Hepatocyte (in vitro differentiated cells): ENCODE measurements at regions not wholly inside any gene's neighbourhood (a gene's known extent, or its start where the extent isn't known, plus 50 kb on each side); places are given as distances from the start of the nearest gene placed in this dataset.
A peak's percentile ranks its signal among the peaks of the same experiment; 100 is the strongest.

Experiments used
- DNase-seq: peaks from one replicate; pipeline ENCODE4 v3.0.0-alpha.2; 2016; ENCODE audit warnings: low spot score
- H2AFZ ChIP-seq: fragments of 200-600 bp; sonication (generic); 2 replicates; pipeline ENCODE4 v1.6.0; 2016; ENCODE audit warnings: antibody characterized with exemption, mild to moderate bottlenecking
- H3K27ac ChIP-seq: fragments of 200-600 bp; sonication (generic); 2 replicates; pipeline ENCODE4 v1.5.1; 2016; ENCODE audit warnings: mild to moderate bottlenecking
- H3K27me3 ChIP-seq: fragments of 200-600 bp; sonication (generic); 2 replicates; pipeline ENCODE4 v1.6.1; 2016
- H3K36me3 ChIP-seq: fragments of 200-600 bp; sonication (generic); replicated peaks from 2 replicates; pipeline ENCODE4 v1.5.1; 2016; ENCODE audit warnings: low read depth; ENCODE audit not compliant: insufficient read depth
- H3K4me1 ChIP-seq: fragments of 200-600 bp; sonication (generic); 2 replicates; pipeline ENCODE4 v1.5.1; 2016; ENCODE audit warnings: mild to moderate bottlenecking, moderate library complexity; ENCODE audit not compliant: insufficient read depth
- H3K4me2 ChIP-seq: fragments of 200-600 bp; sonication (generic); 2 replicates; pipeline ENCODE4 v1.6.0; 2016
- H3K4me3 ChIP-seq: fragments of 200-600 bp; sonication (generic); 2 replicates; pipeline ENCODE4 v1.5.1; 2016; ENCODE audit warnings: mild to moderate bottlenecking
- H3K79me2 ChIP-seq: fragments of 200-600 bp; sonication (generic); 2 replicates; pipeline ENCODE4 v1.6.0; 2017; ENCODE audit warnings: mild to moderate bottlenecking
- H3K9me2 ChIP-seq: fragments of 200-600 bp; sonication (generic); replicated peaks from 2 replicates; pipeline ENCODE4 v1.6.0; 2017; ENCODE audit warnings: mild to moderate bottlenecking; ENCODE audit not compliant: insufficient read depth
- H3K9me3 ChIP-seq: fragments of 200-600 bp; sonication (generic); 2 replicates; pipeline ENCODE4 v1.5.1; 2016; ENCODE audit warnings: low read depth, mild to moderate bottlenecking
- H4K20me1 ChIP-seq: fragments of 200-600 bp; sonication (generic); 2 replicates; pipeline ENCODE4 v1.6.0; 2016; ENCODE audit warnings: mild to moderate bottlenecking; ENCODE audit not compliant: insufficient read depth, poor library complexity, severe bottlenecking
- CTCF ChIP-seq: fragments of 200-600 bp; sonication (generic); IDR thresholded peaks from 2 replicates; pipeline ENCODE4 v1.5.1; 2016; ENCODE audit warnings: antibody characterized with exemption, mild to moderate bottlenecking; ENCODE audit not compliant: poor library complexity
- EZH2 ChIP-seq: fragments of 200-600 bp; sonication (generic); IDR thresholded peaks from 2 replicates; pipeline ENCODE4 v1.6.1; 2016; ENCODE audit warnings: antibody characterized with exemption, mild to moderate bottlenecking, borderline replicate concordance
- EZH2phosphoT487 ChIP-seq: fragments of 200-600 bp; sonication (generic); IDR thresholded peaks from one replicate; pipeline ENCODE4 v1.6.1; 2018; ENCODE audit warnings: antibody characterized with exemption, mild to moderate bottlenecking, low read depth, moderate library complexity; ENCODE audit not compliant: unreplicated experiment, severe bottlenecking
- WGBS: methylation state at CpG from one replicate; pipeline ENCODE4 v1.1.6; 2016; ENCODE audit warnings: low lambda C conversion rate; ENCODE audit errors: missing lambda C conversion rate; 5-methylcytosine and 5-hydroxymethylcytosine counted together

- DNase-seq, result no peak
Measured at GRCh38 chr17:77273397-77274085, 132.8 kb downstream of the SEC14L1 start.

GRCh38 chr17:77274096-77274845 lies 133.5 kb downstream of the SEC14L1 start:
- Histone ChIP-seq H2AFZ (no peak overlapping the region), H4K20me1 (no peaks in the 10 kb centered on the region), H3K9me3 (no peaks in the 10 kb centered on the region), H3K27me3 (no peaks in the 10 kb centered on the region), H3K36me3 (no peaks in the 10 kb centered on the region), H3K9me2 (no peaks in the 10 kb centered on the region), H3K79me2 (no peaks in the 10 kb centered on the region), H3K27ac (no peak overlapping the region), H3K4me2 (no peak overlapping the region), H3K4me1 (peaks cover under 1% of the 10 kb centered on the region), H3K4me3 (no peak overlapping the region)
- no peak for TF ChIP-seq EZH2
- no peak for TF ChIP-seq CTCF
- TF ChIP-seq EZH2phosphoT487, result no peak
- 93% methylated on average over 17 of the region's 17 CpGs for WGBS
- no peak for DNase-seq

More at GRCh38 chr17:77273397-77274085, 132.8 kb downstream of the SEC14L1 start:
- no peak overlapping the region for H3K4me3 ChIP-seq
- no peaks in the 10 kb centered on the region for H3K4me1 ChIP-seq
- H3K79me2 ChIP-seq, result no peaks in the 10 kb centered on the region
- 80% methylated on average over 7 of the region's 7 CpGs for WGBS
- no peak overlapping the region for H3K27ac ChIP-seq
- no peaks in the 10 kb centered on the region for H3K36me3 ChIP-seq
- H3K9me2 ChIP-seq, result no peaks in the 10 kb centered on the region
- no peaks in the 10 kb centered on the region for H3K9me3 ChIP-seq
- no peak overlapping the region for H3K4me2 ChIP-seq
- TF ChIP-seq CTCF (no peak), EZH2 (no peak), EZH2phosphoT487 (no peak)
- no peak overlapping the region for H2AFZ ChIP-seq
- no peaks in the 10 kb centered on the region for H4K20me1 ChIP-seq
- no peaks in the 10 kb centered on the region for H3K27me3 ChIP-seq

- H3K27me3 ChIP-seq, result no peaks in the 10 kb centered on the region
- TF ChIP-seq EZH2 (no peak), CTCF (no peak), EZH2phosphoT487 (no peak)
- H3K4me2 ChIP-seq, result peak overlapping the region; percentile 96
- DNase-seq, result peak; percentile 81
- H3K9me2 ChIP-seq, result no peaks in the 10 kb centered on the region
- peaks cover 15% of the 10 kb centered on the region for H3K4me1 ChIP-seq
- no peaks in the 10 kb centered on the region for H3K36me3 ChIP-seq
- H2AFZ ChIP-seq, result no peak overlapping the region
- H3K79me2 ChIP-seq, result peaks cover 33% of the 10 kb centered on the region
- H3K9me3 ChIP-seq, result no peaks in the 10 kb centered on the region
- H3K4me3 ChIP-seq, result no peak overlapping the region
- no peaks in the 10 kb centered on the region for H4K20me1 ChIP-seq
- H3K27ac ChIP-seq, result peak overlapping the region; percentile 81
- WGBS, result 61% methylated on average over 20 of the region's 20 CpGs
Measured at GRCh38 chr17:77279448-77280303, 138.9 kb downstream of the SEC14L1 start.
